GM23338 (cell line): ENCODE measurements at regions not wholly inside any gene's neighbourhood (a gene's known extent, or its start where the extent isn't known, plus 50 kb on each side); places are given as distances from the start of the nearest gene placed in this dataset.

Experiments
- ATAC-seq: fragments of 200-7000 bp; cut with Tn5 transposase; 3 replicates; pipeline ENCODE4 v1.9.1; 2020
- DNase-seq: peaks from one replicate; pipeline ENCODE4 v3.0.0-alpha.2; 2015; ENCODE audit warnings: low spot score
- H2AFZ ChIP-seq: fragments of 200-600 bp; sonication (generic); 2 replicates; pipeline ENCODE4 v1.8.0; 2016; ENCODE audit warnings: antibody characterized with exemption, mild to moderate bottlenecking, moderate library complexity
- H3F3A ChIP-seq: fragments of 200-600 bp; sonication (generic); replicated peaks from 2 replicates; pipeline ENCODE4 v1.8.0; 2017; ENCODE audit warnings: antibody characterized with exemption, mixed run types, low read depth
- H3K27ac ChIP-seq: fragments of 200-600 bp; sonication (generic); 2 replicates; pipeline ENCODE4 v1.6.1; 2016; ENCODE audit warnings: low read depth
- H3K27me3 ChIP-seq: fragments of 200-600 bp; sonication (generic); 2 replicates; pipeline ENCODE4 v1.8.0; 2016; ENCODE audit warnings: mild to moderate bottlenecking, mixed run types, moderate library complexity; ENCODE audit not compliant: insufficient read depth
- H3K36me3 ChIP-seq: fragments of 200-600 bp; sonication (generic); 2 replicates; pipeline ENCODE4 v1.8.0; 2016; ENCODE audit warnings: mild to moderate bottlenecking; ENCODE audit not compliant: insufficient read depth
- H3K4me1 ChIP-seq: fragments of 200-600 bp; sonication (generic); 2 replicates; pipeline ENCODE4 v1.8.0; 2016; ENCODE audit warnings: mild to moderate bottlenecking, moderate library complexity; ENCODE audit not compliant: insufficient read depth
- H3K4me2 ChIP-seq: fragments of 200-600 bp; sonication (generic); 2 replicates; pipeline ENCODE4 v1.7.1; 2017; ENCODE audit warnings: mixed run types
- H3K4me3 ChIP-seq: fragments of 200-600 bp; sonication (generic); 2 replicates; pipeline ENCODE4 v1.6.1; 2016; ENCODE audit warnings: mixed run types
- H3K79me2 ChIP-seq: fragments of 200-600 bp; sonication (generic); replicated peaks from 2 replicates; pipeline ENCODE4 v1.8.0; 2017; ENCODE audit warnings: mild to moderate bottlenecking; ENCODE audit not compliant: insufficient read depth
- H3K9me2 ChIP-seq: fragments of 200-600 bp; sonication (generic); 2 replicates; pipeline ENCODE4 v1.8.0; 2017; ENCODE audit not compliant: insufficient read depth
- H4K20me1 ChIP-seq: fragments of 200-600 bp; sonication (generic); replicated peaks from 2 replicates; pipeline ENCODE4 v1.8.0; 2017; ENCODE audit warnings: mild to moderate bottlenecking; ENCODE audit not compliant: insufficient read depth
- H3K27ac Mint-ChIP-seq: 2 replicates; pipeline ENCODE4 v1.8.0; 2020; ENCODE audit warnings: inconsistent platforms, mild to moderate bottlenecking, moderate library complexity, mixed read lengths
- H3K27me3 Mint-ChIP-seq: 3 replicates; pipeline ENCODE4 v1.8.0; 2022; ENCODE audit warnings: low read depth, mild to moderate bottlenecking, moderate library complexity, mixed read lengths, inconsistent platforms; ENCODE audit not compliant: insufficient read depth, poor library complexity
- H3K36me3 Mint-ChIP-seq: 3 replicates; pipeline ENCODE4 v1.8.0; 2021; ENCODE audit warnings: low read depth, mild to moderate bottlenecking, inconsistent platforms, moderate library complexity, mixed read lengths
- H3K4me1 Mint-ChIP-seq: 3 replicates; pipeline ENCODE4 v1.8.0; 2020; ENCODE audit warnings: mild to moderate bottlenecking, inconsistent platforms, mixed read lengths
- H3K4me3 Mint-ChIP-seq: 3 replicates; pipeline ENCODE4 v1.8.0; 2021; ENCODE audit warnings: moderate library complexity, mild to moderate bottlenecking, inconsistent platforms, mixed read lengths
- H3K9me3 Mint-ChIP-seq: 3 replicates; pipeline ENCODE4 v1.8.0; 2020; ENCODE audit warnings: moderate library complexity, mild to moderate bottlenecking, inconsistent platforms, mixed read lengths
- CREB1 ChIP-seq: fragments of 250-450 bp; sonication (Bioruptor Pico); IDR thresholded peaks from 2 replicates; pipeline ENCODE4 v1.5.0; 2020; ENCODE audit warnings: low read depth, mild to moderate bottlenecking, moderate library complexity
- ETS1 ChIP-seq: IDR thresholded peaks from 2 replicates; pipeline ENCODE4 v1.6.1; 2016; ENCODE audit warnings: antibody characterized with exemption
- EZH2 ChIP-seq: fragments of 200-600 bp; sonication (generic); IDR thresholded peaks from one replicate; pipeline ENCODE4 v1.8.0; 2017; ENCODE audit warnings: antibody characterized with exemption, mild to moderate bottlenecking, low read depth; ENCODE audit not compliant: unreplicated experiment
- EZH2phosphoT487 ChIP-seq: fragments of 200-600 bp; sonication (generic); IDR thresholded peaks from one replicate; pipeline ENCODE4 v1.8.1; 2018; ENCODE audit warnings: antibody characterized with exemption; ENCODE audit not compliant: unreplicated experiment
- JUNB ChIP-seq: IDR thresholded peaks from one replicate; pipeline ENCODE4 v1.6.1; 2016; ENCODE audit warnings: antibody characterized with exemption; ENCODE audit not compliant: unreplicated experiment
- NANOG ChIP-seq: IDR thresholded peaks from 2 replicates; pipeline ENCODE4 v1.6.1; 2016; ENCODE audit warnings: antibody characterized with exemption, borderline replicate concordance
- POLR2AphosphoS5 ChIP-seq: IDR thresholded peaks from 2 replicates; pipeline ENCODE4 v1.6.1; 2016; ENCODE audit warnings: antibody characterized with exemption, low read depth
- REST ChIP-seq: IDR thresholded peaks from one replicate; pipeline ENCODE4 v1.6.1; 2018; ENCODE audit warnings: antibody characterized with exemption; ENCODE audit not compliant: unreplicated experiment
- STAT1 ChIP-seq: IDR thresholded peaks from one replicate; pipeline ENCODE4 v1.6.1; 2016; ENCODE audit warnings: antibody characterized with exemption; ENCODE audit not compliant: unreplicated experiment
- ZNF114 ChIP-seq: fragments of 250-450 bp; sonication (Bioruptor Pico); IDR thresholded peaks from 2 replicates; pipeline ENCODE4 v1.5.0; 2020; ENCODE audit warnings: mild to moderate bottlenecking, moderate library complexity
- ZNF331 ChIP-seq: fragments of 250-450 bp; sonication (Bioruptor Pico); IDR thresholded peaks from 2 replicates; pipeline ENCODE4 v1.5.0; 2020; ENCODE audit warnings: low read depth, mild to moderate bottlenecking, moderate library complexity
- TF ChIP-seq, protein P1 (sequence below), 2 experiments: fragments of 200-600 bp in 1 of 2; sonication (generic) in 1 of 2; conservative IDR thresholded peaks; 2 replicates each; pipeline versions ENCODE4 v1.5.1 to v1.6.1; 2016 to 2017; ENCODE audit warnings: antibody characterized with exemption in 2 of 2, low read depth in 2 of 2, mild to moderate bottlenecking in 2 of 2, moderate library complexity in 1 of 2
- TF ChIP-seq, protein P2 (sequence below): fragments of 250-450 bp; sonication (Bioruptor Pico); IDR thresholded peaks from 2 replicates; pipeline ENCODE4 v1.5.0; 2020; ENCODE audit warnings: mild to moderate bottlenecking, moderate library complexity

- TF ChIP-seq, protein P1, sequence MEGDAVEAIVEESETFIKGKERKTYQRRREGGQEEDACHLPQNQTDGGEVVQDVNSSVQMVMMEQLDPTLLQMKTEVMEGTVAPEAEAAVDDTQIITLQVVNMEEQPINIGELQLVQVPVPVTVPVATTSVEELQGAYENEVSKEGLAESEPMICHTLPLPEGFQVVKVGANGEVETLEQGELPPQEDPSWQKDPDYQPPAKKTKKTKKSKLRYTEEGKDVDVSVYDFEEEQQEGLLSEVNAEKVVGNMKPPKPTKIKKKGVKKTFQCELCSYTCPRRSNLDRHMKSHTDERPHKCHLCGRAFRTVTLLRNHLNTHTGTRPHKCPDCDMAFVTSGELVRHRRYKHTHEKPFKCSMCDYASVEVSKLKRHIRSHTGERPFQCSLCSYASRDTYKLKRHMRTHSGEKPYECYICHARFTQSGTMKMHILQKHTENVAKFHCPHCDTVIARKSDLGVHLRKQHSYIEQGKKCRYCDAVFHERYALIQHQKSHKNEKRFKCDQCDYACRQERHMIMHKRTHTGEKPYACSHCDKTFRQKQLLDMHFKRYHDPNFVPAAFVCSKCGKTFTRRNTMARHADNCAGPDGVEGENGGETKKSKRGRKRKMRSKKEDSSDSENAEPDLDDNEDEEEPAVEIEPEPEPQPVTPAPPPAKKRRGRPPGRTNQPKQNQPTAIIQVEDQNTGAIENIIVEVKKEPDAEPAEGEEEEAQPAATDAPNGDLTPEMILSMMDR (conservative IDR thresholded peaks at IDR 0.05; ENCODE audit: low read depth in 2 of 2), result no peak
- TF ChIP-seq CREB1 (CRISPR knock-in tag) (no peak), NANOG (no peak)
Observed at GRCh38 chr9:19650312-19650711, 138.5 kb downstream of the SLC24A2 start (continued).

- no peaks in the 10 kb centered on the region for H3K27me3 Mint-ChIP-seq
- H3K9me3 Mint-ChIP-seq, result no peaks in the 10 kb centered on the region
- H3K4me3 Mint-ChIP-seq, result no peak overlapping the region
- no peaks in the 10 kb centered on the region for H3F3A ChIP-seq
- no peaks in the 10 kb centered on the region for H3K9me2 ChIP-seq
- no peak overlapping the region for H2AFZ ChIP-seq
- no peak overlapping the region for H3K27ac Mint-ChIP-seq
- H3K27ac ChIP-seq, result no peak overlapping the region
- H3K79me2 ChIP-seq, result no peaks in the 10 kb centered on the region
- ATAC-seq (no peak), DNase-seq (no peak)
- H3K4me1 Mint-ChIP-seq, result no peaks in the 10 kb centered on the region
- H3K4me1 ChIP-seq, result no peaks in the 10 kb centered on the region
- H3K36me3 ChIP-seq, result no peaks in the 10 kb centered on the region
- H3K36me3 Mint-ChIP-seq, result no peaks in the 10 kb centered on the region
- H3K27me3 ChIP-seq, result no peaks in the 10 kb centered on the region
- no peak overlapping the region for H3K4me2 ChIP-seq
- no peak overlapping the region for H3K4me3 ChIP-seq
- no peaks in the 10 kb centered on the region for H4K20me1 ChIP-seq
- no peak for TF ChIP-seq EZH2
- TF ChIP-seq ETS1, result no peak
- no peak for TF ChIP-seq STAT1
- no peak for TF ChIP-seq ZNF114 (CRISPR knock-in tag)
- TF ChIP-seq NANOG, result no peak
- no peak for TF ChIP-seq REST
- no peak for TF ChIP-seq CREB1 (CRISPR knock-in tag)
- TF ChIP-seq, protein P2, sequence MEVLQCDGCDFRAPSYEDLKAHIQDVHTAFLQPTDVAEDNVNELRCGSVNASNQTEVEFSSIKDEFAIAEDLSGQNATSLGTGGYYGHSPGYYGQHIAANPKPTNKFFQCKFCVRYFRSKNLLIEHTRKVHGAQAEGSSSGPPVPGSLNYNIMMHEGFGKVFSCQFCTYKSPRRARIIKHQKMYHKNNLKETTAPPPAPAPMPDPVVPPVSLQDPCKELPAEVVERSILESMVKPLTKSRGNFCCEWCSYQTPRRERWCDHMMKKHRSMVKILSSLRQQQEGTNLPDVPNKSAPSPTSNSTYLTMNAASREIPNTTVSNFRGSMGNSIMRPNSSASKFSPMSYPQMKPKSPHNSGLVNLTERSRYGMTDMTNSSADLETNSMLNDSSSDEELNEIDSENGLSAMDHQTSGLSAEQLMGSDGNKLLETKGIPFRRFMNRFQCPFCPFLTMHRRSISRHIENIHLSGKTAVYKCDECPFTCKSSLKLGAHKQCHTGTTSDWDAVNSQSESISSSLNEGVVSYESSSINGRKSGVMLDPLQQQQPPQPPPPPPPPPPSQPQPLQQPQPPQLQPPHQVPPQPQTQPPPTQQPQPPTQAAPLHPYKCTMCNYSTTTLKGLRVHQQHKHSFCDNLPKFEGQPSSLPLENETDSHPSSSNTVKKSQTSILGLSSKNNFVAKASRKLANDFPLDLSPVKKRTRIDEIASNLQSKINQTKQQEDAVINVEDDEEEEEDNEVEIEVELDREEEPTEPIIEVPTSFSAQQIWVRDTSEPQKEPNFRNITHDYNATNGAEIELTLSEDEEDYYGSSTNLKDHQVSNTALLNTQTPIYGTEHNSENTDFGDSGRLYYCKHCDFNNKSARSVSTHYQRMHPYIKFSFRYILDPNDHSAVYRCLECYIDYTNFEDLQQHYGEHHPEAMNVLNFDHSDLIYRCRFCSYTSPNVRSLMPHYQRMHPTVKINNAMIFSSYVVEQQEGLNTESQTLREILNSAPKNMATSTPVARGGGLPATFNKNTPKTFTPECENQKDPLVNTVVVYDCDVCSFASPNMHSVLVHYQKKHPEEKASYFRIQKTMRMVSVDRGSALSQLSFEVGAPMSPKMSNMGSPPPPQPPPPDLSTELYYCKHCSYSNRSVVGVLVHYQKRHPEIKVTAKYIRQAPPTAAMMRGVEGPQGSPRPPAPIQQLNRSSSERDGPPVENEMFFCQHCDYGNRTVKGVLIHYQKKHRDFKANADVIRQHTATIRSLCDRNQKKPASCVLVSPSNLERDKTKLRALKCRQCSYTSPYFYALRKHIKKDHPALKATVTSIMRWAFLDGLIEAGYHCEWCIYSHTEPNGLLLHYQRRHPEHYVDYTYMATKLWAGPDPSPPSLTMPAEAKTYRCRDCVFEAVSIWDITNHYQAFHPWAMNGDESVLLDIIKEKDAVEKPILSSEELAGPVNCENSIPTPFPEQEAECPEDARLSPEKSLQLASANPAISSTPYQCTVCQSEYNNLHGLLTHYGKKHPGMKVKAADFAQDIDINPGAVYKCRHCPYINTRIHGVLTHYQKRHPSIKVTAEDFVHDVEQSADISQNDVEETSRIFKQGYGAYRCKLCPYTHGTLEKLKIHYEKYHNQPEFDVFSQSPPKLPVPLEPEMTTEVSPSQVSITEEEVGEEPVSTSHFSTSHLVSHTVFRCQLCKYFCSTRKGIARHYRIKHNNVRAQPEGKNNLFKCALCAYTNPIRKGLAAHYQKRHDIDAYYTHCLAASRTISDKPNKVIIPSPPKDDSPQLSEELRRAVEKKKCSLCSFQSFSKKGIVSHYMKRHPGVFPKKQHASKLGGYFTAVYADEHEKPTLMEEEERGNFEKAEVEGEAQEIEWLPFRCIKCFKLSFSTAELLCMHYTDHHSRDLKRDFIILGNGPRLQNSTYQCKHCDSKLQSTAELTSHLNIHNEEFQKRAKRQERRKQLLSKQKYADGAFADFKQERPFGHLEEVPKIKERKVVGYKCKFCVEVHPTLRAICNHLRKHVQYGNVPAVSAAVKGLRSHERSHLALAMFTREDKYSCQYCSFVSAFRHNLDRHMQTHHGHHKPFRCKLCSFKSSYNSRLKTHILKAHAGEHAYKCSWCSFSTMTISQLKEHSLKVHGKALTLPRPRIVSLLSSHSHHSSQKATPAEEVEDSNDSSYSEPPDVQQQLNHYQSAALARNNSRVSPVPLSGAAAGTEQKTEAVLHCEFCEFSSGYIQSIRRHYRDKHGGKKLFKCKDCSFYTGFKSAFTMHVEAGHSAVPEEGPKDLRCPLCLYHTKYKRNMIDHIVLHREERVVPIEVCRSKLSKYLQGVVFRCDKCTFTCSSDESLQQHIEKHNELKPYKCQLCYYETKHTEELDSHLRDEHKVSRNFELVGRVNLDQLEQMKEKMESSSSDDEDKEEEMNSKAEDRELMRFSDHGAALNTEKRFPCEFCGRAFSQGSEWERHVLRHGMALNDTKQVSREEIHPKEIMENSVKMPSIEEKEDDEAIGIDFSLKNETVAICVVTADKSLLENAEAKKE (CRISPR knock-in tag), result no peak
- no peak for TF ChIP-seq ZNF331
- TF ChIP-seq POLR2AphosphoS5, result no peak
- no peak for TF ChIP-seq EZH2phosphoT487
- TF ChIP-seq JUNB, result no peak
Observed at GRCh38 chr9:19649336-19650041, 139.3 kb downstream of the SLC24A2 start.
